ENCODE measurements at regions not wholly inside any gene's neighbourhood (a gene's known extent, or its start where the extent isn't known, plus 50 kb on each side); places are given as distances from the start of the nearest gene placed in this dataset.

- TF ChIP-seq CTCF (conservative IDR thresholded peaks at IDR 0.05) (no peak), ZFX (IDR thresholded peaks at IDR 0.05) (no peak)
Observed at GRCh38 chr2:14079576-14079975, 552.9 kb upstream of the LRATD1 start.

Measured in C4-2B (cell line).